GM18861 (cell line): ENCODE measurements at regions not wholly inside any gene's neighbourhood (a gene's known extent, or its start where the extent isn't known, plus 50 kb on each side); places are given as distances from the start of the nearest gene placed in this dataset.
"Not testable (repeated sequence)": the region's sequence is repeated elsewhere in the genome, so short reads cannot be mapped to it uniquely, and the experiment has no call there.

Experiments
- ATAC-seq: cut with Tn5 transposase; IDR thresholded peaks from one replicate; pipeline ENCODE4 v1.9.1; 2021; ENCODE audit not compliant: unreplicated experiment

DNA sequence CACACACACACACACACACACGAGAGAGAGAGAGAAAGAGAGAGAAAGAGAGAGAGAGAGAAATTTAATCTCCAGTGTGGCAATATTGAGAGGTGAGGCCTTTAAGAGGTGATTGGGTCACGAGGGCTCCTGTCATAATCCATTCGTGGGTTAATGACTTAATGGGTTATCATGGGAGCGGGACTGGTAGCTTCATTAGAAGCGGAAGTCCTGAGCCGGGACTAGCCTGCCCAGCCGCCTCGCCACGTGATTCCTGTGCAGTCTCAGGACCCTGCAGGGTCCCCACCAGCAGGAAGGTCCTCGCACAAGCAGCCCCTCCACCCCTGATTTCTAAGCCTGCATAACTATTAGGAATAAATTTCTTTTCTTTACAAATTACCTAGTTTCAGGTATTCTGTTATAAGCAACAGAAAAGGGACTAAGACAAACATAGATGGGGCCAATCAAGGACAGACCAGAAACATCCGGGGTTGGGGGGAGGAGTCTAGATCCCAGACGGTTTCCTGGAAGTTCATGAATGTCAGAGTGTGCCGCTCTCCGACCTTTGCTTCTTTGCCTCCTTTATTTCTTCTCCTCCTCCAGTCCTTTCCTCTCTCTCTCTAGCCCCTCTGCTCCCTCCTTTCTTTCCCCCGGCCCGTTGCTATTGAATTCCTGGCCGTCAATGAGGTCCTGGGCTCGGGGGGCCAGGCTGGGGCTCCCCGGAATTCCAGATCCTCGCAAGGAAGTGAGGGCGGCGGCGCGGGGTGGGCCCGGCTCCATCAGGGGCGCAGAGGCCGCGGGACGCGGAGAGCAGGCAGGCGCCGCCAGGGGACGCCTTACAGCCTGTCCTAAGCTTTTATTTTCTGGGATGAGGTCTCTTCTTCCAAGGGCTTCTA is 146.8 kb downstream of the CYP26A1 start:
- no peak for ATAC-seq

DNA sequence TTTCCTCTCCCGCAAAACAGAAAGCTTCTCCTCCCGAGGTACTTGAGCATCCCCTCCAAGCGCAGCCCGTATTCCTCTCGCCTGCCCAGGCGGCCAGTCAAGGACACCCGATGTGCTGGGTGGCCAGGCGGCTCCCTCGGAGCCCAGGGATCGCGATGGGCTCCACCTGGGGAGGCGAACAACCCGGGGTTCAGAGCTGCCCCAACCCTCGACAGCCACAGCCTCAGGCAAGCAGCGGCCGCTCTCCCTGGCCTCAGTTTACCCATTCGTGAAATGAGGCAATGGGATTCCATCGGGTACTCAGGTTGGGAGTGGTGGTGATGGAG is 147.4 kb downstream of the CYP26A1 start:
- no peak for ATAC-seq

DNA sequence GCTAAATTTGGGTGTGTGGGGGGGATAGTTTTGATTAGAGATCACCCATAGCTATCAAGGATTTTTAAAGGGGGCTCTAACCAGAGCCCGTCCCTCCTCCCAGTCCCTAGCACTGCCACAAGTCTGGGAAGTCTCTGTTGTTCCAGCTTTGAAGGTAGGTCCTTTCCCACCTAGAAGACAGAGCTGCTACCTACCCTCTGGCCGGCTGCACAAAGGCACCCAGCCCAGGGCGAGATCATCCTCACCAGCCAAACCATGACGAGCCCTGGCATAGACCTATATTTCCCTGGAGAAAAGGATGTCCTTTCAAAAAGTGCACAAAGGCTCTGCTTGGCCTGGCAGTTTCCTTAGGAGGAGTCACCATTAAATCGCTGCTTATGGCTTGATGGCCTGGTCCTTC is 147.8 kb downstream of the CYP26A1 start:
- no peak for ATAC-seq

DNA sequence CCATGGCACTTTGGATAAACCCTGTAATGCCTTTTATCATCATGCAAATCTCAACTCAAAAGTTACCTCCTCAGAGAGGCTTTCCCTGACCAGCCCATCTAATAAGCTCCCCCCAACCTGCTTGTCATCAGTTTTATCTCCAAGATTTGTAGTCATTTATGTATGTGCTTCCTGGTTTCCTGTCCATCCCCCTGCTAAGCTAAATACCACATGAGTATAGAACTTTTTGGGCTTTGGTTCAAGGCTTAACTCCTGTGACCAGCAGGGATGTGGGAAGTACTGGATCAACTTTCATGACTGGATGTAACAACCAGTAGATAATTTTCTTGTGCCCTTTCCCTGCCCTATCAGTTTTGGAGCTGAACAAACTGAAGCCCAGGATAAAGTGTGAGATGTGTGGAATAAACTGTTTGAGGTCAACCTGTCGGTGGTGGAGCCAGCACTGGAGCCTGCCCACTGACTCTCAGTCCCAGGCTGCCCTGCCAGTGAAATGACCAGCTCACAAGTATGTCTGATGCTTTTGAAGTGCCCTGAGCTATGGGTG is 148.6 kb downstream of the CYP26A1 start:
- no peak for ATAC-seq

- no peak for ATAC-seq
These were observed 149.2 kb downstream of the CYP26A1 start for GRCh38 chr10:93222876-93223275.

GRCh38 chr10:93223336-93223735 is 149.6 kb downstream of the CYP26A1 start:
- ATAC-seq, result no peak

DNA sequence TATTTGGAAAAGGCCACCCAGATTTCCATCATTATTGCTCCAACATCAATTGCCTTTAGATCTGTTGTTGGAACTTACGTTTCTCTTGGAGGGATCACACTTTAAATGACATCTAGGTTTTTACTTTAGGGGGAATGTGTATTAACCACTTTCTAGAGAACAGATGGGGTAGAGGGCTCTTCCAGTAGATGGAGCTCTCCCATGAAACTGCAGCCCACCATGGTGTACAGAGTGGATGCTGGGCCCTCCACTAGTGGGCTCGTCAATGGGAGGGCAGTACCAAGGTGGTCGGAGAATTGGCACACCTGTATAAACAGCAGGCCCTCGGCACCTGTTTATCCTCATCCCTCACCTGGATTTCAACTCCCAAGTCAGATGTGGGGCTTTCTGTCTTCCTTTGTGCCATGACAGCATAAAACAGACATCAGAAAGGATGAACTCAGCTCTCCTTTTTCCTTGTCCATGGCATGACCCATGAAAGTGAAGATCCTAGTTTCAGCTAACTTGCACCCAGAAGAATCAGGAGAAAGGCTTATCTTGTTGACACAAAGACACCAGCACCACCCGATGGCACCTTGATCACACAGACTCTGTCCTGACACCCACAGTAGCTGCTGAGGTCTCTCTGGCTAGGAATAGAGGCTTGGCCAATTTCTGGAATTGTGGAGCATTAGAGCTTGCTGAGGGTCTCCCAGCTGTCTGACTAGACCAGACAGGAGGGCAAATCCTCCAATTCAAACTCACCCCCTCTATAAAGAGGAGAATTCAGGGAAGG is 150.5 kb downstream of the CYP26A1 start:
- no peak for ATAC-seq

DNA sequence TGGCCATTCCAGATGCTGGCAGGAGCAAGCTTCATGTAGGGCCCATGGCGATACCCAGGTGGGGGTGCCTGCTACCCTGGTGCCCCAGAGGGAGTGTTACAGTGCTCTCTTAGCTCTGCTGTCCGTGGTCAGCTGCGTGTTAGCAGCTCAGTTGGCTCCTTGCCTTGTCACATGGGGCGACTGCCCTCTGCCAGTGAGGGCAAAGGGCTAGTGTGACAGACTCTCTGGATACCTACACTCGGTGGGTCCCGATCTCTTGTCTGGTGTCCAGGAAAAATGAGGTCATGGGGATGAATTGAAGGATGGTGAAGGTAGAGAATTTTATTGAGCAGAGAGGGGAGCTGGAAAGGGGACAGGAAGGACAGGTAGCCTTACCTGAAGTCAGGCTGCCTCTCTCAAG is 152.2 kb downstream of the CYP26A1 start:
- no peak for ATAC-seq

DNA sequence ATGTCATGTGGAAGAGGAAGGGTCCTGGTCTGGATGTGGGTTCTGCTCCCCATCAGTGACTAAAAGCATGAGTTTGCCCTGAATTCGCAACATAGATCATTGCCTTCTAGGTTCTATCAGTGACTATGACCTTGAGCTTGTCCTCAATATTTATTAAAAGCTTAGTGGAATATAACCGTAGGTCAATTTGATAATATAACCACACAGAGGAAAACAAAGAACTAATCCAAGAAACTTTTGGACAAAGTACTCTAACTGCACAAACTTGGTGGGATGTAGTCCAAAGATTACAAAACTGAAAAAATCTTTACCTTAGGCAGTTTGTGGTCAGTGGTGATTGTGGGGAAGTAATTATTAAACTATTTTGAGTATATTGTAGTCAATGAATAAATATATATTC is 152.9 kb downstream of the CYP26A1 start:
- no peak for ATAC-seq

GRCh38 chr10:93230596-93230995 is 156.9 kb downstream of the CYP26A1 start:
- not testable (repeated sequence) for ATAC-seq

- ATAC-seq, result not testable (repeated sequence)
These were observed 158.5 kb downstream of the CYP26A1 start for GRCh38 chr10:93232159-93232558.

DNA sequence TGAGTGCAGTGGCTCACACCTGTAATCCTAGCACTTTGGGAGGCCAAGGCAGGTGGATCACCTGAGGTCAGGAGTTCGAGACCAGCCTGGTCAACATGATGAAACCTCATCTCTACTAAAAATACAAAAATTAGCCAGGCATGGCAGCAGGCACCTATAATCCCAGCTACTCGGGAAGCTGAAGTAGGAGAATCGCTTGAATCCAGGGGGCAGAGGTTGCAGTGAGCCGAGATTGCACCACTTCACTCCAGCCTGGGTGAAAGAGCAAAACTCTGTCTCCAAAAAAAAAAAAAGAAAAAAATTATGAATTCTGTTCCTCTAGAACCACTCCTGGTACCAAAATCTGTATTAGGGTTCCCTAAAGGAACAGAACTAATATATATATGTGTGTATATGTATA is 161.2 kb downstream of the CYP26A1 start:
- ATAC-seq, result not testable (repeated sequence)

GRCh38 chr10:93235686-93236085 is 162.0 kb downstream of the CYP26A1 start:
- ATAC-seq, result no peak

DNA sequence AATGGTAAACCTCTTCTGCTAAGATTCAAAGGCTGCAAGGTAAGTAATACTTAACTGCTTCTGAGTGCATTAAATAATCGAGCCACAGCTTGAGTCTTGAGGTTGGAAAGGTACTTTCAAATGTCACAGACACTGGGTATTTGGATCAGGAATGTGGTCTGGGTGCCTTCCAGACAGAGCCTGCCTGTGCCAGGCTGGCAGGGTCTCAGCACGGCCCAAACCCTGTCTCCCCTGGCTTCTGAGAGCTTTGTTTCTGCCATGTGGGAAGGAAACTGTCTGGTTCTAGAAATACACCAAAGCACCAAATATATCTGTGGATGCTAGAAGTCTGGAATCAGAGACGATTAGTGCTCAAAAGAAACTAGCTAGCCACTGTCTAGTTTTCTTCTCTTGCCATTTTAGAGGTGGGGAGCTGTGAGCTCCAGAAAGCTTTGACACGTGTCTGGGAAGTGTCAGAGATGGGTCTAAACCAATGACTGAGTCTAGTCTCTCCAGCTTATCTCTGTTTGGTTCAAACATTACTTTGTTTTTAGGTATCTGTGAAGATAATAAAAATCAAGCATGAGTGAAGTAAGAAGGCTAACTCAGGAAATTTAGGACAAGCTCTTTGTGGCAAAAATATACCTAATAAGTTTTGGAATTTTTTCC is 162.8 kb downstream of the CYP26A1 start:
- no peak for ATAC-seq

GRCh38 chr10:93245147-93245546 is 171.5 kb downstream of the CYP26A1 start:
- ATAC-seq, result no peak

DNA sequence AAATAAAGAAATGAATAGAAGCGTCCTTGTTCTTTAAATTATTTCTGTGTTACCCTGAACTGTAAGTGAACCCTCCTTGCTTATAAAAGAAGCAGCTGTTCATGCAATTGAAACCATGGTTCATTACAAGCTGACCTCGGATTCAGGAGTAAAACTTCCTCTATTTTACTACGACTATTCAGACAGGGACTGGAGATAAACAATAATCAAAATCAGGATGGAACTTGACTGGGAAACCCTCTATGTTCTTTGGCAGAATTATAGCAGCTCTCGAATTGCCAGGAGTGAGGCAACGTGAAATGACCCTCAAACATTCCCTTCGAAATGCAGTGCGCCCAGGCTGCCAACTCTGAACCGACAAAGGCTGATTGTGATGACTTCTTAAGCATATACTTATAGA is 172.1 kb downstream of the CYP26A1 start:
- ATAC-seq, result no peak

GRCh38 chr10:93248583-93249227 is 175.0 kb downstream of the CYP26A1 start:
- no peak for ATAC-seq

DNA sequence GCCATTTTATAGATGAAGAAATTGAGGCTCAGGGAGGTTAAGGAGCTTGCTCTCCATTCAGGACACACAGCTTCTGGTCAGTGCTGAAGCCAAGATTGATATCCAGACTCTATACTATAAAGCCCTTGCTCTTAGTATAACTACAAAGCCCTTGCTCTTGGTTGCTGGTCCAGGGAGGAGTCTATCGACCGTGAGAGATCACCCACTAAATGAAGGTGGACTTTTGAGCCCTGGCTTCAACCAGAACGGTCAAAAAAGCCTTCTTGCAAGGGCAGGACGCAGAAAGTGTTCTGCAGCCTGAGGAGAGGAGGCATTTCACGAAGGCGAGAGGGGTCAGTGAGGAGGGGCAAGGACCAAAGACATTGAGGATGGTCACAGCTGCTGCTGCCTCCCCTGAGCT is 176.3 kb downstream of the CYP26A1 start:
- no peak for ATAC-seq

GRCh38 chr10:93254180-93254853 is 180.6 kb downstream of the CYP26A1 start:
- no peak for ATAC-seq

DNA sequence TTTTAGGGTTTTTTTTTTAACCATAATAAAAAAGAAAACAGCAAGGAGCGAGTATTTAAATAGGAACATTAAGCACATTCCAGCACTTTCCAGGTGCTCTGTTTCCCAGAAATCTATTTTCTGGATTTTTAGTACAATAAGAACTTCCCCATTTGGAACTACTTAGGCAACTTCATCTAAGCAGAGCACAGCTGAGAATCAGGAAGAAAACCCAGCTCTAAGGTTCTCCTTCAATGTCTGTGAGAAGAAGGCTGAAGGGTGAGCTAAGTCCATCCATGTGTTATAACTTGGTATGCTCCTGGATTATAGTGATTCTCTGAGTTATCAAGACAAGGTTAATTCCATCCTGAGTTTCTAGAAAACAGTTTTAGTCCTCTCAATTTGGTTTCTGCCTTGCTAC is 181.9 kb downstream of the CYP26A1 start:
- no peak for ATAC-seq
